ENCODE measurements at regions not wholly inside any gene's neighbourhood (a gene's known extent, or its start where the extent isn't known, plus 50 kb on each side); places are given as distances from the start of the nearest gene placed in this dataset.

- no peak for DNase-seq (ENCODE audit: low read depth, low spot score)
Measured at GRCh38 chr14:100955201-100955600, 51.7 kb upstream of the RTL1 start.

DNA sequence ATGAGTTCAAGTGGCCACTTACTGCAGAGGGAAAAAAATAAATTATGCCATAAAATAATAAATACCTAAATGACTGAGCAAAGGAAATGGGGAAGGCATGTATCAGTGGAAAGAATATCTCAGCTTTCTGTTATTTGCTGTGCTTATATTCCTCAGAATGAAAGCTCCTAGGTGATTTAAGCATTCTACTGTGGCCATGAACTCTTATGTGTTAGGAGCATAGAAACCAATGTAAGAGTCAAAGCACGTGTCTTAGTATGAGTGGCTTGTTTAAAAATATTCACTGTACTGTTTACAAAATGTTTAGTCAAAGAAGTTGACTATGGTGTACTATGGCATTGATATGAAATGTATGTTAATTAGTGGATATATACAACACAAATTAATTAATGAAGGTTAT, 59.0 kb upstream of the RTL1 start:
- DNase-seq (ENCODE audit: low read depth, low spot score) = no peak

DNA sequence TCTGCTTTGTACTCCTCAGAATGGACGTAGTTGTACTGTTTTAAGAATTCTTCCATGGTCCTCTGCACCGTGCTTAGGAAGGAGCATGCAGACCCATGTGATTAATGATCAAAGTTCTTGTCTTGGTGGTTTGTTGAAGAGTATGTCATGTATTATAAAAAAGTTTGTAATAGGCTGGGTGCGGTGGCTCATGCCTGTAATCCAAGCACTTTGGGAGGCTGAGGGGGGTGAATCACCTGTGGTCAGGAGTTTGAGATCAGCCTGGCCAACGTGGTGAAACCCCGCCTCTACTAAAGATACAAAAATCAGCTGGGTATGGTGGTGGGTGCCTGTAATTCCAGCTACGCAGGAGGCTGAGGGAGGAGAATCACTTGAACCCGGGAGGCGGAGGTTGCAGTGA, 61.8 kb upstream of the RTL1 start:
- no peak for DNase-seq (ENCODE audit: low read depth, low spot score)

- no peak for DNase-seq (ENCODE audit: low read depth, low spot score)
Measured at GRCh38 chr14:100967178-100967577, 63.7 kb upstream of the RTL1 start.

DNA sequence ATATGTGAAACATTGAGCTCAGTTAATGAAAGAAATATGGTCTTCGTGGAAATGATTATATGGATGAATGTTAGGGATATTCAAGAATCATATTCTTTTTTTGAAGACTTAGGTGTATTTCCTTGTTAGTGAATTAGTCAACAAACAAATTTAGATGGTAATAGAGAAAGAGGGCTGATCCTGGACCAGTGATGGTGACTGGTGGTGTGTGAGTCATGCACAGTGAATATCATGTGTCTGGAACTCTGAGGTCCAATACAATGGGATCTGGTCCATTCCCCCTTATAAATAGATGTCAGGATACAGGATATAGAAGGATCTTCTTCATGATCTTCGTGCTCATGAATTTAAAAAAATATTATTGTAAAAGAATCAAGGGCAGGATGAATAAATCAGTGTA, 64.4 kb upstream of the RTL1 start:
- no peak for DNase-seq (ENCODE audit: low read depth, low spot score)

GRCh38 chr14:100972118-100972897, 68.8 kb upstream of the RTL1 start:
- no peak for DNase-seq (ENCODE audit: low read depth, low spot score)

DNA sequence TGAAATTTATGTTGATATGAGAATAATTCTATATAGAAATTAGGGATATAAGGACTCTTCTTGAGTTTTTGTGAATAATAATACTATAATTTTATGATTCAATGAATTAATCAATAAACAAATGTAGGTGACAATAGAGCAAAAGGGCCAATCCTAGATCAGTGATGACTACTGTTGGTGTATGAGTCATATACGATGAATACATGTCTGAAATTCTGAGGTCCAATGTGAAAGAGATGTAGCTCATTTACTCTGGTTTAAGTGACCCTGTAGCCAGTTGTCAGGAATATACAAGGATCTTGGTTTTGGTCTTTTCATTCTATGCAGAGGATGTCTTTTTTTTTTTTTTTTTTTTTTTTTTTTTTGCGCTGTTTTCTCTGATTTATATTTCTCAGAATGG, 72.1 kb upstream of the RTL1 start:
- DNase-seq (ENCODE audit: low read depth, low spot score) = no peak

- no peak for DNase-seq (ENCODE audit: low read depth, low spot score)
Measured at GRCh38 chr14:100979079-100979478, 75.6 kb upstream of the RTL1 start.

GRCh38 chr14:100979780-100980179, 76.3 kb upstream of the RTL1 start:
- DNase-seq (ENCODE audit: low read depth, low spot score) = no peak

GRCh38 chr14:100980823-100981222, 77.3 kb upstream of the RTL1 start:
- DNase-seq (ENCODE audit: low read depth, low spot score) = no peak

- DNase-seq (ENCODE audit: low read depth, low spot score) = no peak
Measured at GRCh38 chr14:100981809-100982208, 78.3 kb upstream of the RTL1 start.

GRCh38 chr14:100982353-100982752, 78.8 kb upstream of the RTL1 start:
- DNase-seq (ENCODE audit: low read depth, low spot score) = no peak

GRCh38 chr14:100982762-100983161, 79.2 kb upstream of the RTL1 start:
- DNase-seq (ENCODE audit: low read depth, low spot score) = no peak

- DNase-seq (ENCODE audit: low read depth, low spot score) = no peak
Measured at GRCh38 chr14:100983710-100984109, 80.2 kb upstream of the RTL1 start.

GRCh38 chr14:100988011-100988410, 84.5 kb upstream of the RTL1 start:
- DNase-seq (ENCODE audit: low read depth, low spot score) = no peak

- DNase-seq (ENCODE audit: low read depth, low spot score) = no peak
Measured at GRCh38 chr14:100988411-100988900, 84.9 kb upstream of the RTL1 start.

DNA sequence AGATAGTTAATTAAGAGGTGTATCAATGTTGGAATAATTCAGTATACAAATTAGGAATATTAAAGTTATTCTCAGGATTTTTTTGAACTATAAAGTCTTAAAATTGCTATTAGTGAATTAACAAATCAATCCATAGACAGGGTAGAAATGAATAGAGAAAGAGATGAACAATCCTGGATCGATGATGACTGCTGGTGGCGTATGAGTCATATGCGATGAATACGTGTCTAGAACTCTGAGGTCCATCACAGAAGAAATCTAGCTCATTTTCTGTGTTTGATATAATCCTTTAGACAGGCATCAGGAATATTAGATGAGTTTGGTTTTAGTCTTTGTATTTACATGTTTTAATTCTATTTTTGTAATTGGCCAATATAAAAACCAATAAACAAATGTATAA, 85.4 kb upstream of the RTL1 start:
- DNase-seq (ENCODE audit: low read depth, low spot score) = no peak

GRCh38 chr14:100989924-100990323, 86.4 kb upstream of the RTL1 start:
- no peak for DNase-seq (ENCODE audit: low read depth, low spot score)

- DNase-seq (ENCODE audit: low read depth, low spot score) = no peak
Measured at GRCh38 chr14:100994082-100994481, 90.6 kb upstream of the RTL1 start.

DNA sequence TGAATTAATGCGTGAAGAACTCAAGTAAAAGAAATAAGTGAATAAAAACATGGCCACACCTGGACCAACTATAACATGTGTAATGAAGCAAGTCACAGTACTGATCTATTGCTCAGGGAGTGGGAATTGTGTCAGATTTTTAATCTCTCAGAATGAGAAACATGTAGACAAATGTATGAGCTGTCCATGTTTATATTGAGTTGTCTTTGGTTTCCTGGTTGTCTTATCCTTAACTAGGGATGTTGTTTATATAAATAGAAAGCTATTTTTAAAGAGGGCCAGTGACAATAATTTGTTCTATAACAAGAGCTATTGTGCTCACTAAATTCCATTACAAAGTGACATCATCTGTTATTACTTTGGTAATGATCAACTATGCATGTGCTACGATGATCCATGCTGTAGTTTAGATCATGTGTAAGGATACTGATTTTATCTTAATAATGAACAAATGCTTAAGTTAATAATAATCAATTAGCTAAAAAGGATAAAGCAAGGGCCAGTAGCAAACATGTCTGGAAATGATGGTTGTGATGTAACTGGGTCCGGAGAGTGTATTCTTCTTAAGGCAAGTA, 91.3 kb upstream of the RTL1 start:
- no peak for DNase-seq (ENCODE audit: low read depth, low spot score)

GRCh38 chr14:101000711-101001250, 97.3 kb upstream of the RTL1 start:
- no peak for DNase-seq (ENCODE audit: low read depth, low spot score)

GRCh38 chr14:101001311-101002069, 98.0 kb upstream of the RTL1 start:
- no peak for DNase-seq (ENCODE audit: low read depth, low spot score)
